ENCODE measurements at regions not wholly inside any gene's neighbourhood (a gene's known extent, or its start where the extent isn't known, plus 50 kb on each side); places are given as distances from the start of the nearest gene placed in this dataset.

DNA sequence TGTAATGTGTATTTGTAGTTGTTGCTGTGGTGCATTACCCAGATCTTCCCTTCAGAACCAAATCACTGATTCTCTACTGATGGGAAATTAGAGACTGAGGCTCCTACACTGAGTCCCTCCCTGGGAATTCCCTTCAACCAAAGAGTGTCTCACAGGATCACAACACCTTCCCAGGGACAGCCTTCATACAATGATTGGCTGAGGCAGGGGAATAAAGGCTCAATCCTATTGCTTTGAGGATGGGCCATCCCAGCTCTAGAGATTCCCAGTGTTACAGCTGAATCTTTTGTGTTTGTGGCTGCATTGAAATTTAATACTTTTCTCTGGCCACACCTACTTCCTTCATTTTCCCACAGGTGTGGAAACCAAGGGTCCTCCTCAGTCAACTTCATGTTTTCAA is 96.4 kb upstream of the ELL2 start:
- no peak for DNase-seq

DNA sequence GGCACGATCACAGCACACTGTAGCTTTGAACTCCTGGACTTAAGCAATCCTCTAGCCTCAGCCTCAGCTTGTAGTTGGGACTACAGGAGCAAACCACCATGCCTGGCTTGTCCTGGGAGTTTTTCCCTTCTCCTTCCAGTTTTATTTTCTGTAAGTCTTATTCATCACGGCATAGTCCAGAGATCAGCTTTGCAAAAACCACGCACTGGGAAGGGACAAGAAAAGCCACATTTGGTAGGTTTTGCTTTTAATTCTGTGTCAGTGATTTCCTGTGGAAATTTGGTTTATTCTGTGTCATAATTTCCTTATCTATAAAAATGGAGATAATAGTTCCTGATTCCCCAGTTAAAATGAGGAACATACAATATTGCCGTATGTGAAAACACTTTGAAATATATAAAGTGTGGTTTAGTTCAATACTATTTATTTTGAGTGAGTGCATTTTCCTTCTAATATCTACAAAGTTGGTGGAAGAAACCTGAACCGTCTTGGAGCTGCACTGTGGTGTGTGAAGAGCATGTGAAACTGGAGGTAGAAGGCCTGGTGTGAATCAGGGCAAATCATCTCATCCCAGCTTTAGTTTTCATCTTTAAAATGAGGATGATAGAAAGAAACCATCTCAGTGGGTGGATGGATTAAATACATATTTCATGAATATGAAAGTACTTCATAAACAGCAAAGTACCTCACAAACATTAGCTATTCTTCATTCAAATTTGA is 92.8 kb upstream of the ELL2 start:
- DNase-seq: no peak

DNA sequence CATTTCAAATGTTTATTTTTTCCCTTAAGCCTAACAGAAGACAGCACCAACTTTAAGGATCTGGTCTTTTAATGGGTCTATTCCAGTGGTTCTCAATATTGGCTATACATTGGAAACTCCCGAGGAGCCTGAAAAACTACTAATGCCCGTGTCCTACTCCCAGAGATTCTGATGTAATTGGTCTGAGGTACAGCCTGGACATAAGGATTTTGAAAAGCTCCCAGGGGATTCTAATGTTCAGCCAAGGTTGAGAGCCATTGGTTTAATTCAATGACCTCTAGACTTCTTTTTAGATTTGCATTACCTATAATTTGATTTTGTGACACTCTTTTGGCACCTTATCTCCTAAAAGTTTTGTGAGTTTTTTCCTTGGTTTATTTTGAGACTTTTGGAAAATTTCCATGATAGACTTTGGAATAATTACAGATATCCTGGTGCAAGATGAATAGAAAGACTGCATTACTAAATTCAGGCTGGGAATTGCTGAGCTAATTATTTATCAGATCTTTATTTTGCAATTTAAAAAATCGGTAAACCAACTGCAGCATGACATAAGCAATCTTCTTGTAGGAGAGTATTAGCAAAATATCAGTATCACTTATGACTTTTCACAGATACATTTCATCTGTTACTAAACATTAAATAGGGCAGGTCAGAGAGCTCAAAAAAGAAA is 91.5 kb upstream of the ELL2 start:
- DNase-seq: no peak

DNA sequence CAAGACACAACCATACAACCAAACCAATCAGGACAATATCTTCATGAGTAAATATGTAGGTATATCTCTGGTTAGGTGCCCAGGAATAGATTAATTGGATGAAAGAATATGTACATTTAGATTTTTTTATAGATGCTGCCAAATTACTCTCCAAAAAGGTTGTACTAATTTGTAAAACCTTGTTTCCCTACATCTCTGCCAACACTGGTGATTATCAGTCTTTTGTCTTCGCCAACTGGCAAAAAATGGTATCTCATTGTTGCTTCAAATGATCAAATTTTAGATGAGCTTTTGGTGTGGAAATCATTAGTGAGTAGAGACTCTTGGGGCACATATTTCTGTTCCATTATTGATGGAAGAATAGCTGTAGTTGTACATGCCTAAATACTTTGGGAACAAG is 90.7 kb upstream of the ELL2 start:
- DNase-seq: no peak

GRCh38 chr5:96051401-96051830 is 89.8 kb upstream of the ELL2 start:
- no peak for DNase-seq

DNA sequence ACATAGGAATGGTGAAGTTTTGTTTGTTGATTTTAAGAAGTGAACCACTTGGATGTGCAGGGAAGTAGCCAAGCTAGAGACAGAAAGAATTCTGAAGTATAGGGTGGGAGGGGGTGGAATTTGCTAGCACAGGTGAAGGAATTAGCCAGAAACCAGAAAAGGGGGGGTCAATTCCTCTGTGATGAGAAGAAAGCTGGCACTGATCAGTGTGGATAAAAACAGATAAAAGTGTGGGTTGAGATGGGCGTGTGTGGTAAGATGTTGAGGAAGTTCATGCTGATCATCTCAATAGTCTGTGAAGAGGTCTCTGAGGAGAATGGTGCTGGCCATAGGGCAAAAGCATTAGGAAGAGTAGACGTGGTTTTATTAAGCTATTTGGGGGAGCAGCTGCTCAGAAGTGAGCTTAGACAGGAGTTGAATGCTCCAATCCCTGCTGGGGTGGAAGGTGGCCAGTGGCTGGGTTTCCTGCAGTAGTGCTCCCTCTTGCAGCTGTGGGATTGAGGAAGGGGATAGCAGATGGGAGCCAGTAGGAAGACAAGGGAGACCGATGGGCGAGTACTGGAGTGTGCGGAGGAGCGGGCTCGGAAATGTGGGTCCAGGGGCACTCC is 88.7 kb upstream of the ELL2 start:
- no peak for DNase-seq

- no peak for DNase-seq
Observed at GRCh38 chr5:96049398-96050272, 88.0 kb upstream of the ELL2 start.

DNA sequence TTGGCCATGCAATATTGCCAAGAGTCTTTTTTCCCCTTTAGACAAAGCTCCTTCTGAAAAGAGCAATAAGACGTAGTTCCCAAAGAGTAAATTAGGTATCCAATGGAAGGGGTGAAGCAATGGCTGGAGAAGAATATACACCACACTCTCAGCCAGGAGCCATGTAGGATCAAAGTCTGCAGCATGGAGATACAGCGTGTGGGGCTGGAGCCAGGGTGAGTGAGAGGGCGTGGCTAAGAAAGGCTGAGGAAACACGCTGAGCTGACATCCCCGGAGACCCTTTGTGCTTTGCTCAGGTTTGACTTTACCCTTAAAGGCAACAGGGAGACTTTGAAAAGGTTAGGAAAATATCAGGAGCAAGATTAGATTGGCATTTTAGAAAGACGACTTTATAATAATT is 87.1 kb upstream of the ELL2 start:
- DNase-seq: no peak

DNA sequence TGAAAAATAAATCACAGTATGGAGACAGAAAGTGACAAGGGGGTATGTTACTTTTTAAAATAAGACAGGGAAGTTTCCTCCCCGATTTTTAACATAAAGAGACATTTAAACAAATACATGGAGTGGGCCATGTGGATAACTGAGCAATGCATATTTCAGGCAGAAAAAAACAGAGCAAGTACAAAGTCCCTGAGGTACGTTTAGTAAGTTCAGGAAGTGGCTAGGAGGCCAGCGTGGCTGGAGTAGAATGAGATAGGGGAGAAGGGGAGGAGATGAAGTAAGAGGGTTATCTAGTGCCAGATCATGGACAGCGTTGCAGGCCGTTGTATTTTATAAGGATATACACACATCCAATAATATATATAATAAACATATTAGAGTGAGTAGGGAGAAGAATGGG is 84.2 kb upstream of the ELL2 start:
- DNase-seq: no peak

DNA sequence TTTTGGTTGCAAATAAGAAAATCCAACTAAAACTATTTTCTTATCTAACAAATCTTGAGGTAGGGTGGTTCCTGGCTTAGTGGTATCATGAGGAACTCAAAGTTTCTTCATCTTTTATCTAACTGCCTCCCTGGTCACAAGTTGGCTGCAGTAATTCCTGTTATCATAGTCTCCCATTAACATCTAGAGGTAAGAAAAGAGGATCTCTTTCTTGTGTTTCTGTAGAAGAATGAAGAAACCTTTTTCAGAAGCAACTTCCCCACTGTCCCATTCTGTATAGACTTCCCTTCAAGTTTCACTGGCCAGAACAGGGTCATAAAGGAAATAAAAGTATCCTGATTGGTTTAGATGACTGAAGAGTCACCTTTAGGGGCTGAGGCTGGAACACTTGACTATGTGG is 81.8 kb upstream of the ELL2 start:
- no peak for DNase-seq

GRCh38 chr5:96037128-96037527 is 75.5 kb upstream of the ELL2 start:
- DNase-seq: no peak

DNA sequence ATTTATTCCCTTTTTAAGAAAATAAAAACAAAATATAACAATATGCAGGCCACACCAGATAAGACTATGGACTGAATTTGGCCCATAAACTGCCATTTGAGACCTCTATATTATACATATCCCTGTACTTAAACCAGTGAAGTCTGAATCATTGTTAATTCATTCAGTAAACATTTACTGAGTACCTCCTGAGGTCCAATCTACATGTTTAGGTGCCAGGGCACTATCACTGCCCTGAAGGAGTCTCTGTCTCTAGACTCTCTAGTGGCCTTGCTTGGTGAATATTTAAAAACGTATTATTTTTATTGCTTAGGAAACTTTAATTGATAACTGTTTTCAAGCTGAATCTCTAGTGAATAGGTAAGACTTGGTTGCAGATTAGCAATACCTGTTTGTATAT is 74.7 kb upstream of the ELL2 start:
- no peak for DNase-seq

DNA sequence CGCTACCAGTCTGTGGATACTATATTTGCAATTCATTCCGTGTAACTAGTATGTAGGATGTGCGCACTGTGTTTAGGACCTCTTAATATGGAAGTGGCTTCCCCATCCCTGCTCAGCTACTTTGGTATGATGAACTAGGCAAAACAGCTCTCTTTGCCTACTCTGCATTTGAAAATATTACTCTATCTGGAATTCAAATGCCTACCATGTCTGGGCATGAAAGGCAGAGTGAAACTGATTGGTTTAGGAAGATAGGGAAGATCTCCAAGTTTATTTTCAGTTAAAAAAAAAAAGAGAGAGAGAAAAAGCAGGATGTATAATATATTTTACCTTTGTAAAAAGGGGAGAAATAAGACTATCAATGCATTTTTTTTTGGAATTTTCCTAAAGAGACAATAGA is 74.1 kb upstream of the ELL2 start:
- DNase-seq: no peak

GRCh38 chr5:96033116-96033515 is 71.5 kb upstream of the ELL2 start:
- no peak for DNase-seq

- DNase-seq: no peak
Observed at GRCh38 chr5:96031811-96032261, 70.2 kb upstream of the ELL2 start.

DNA sequence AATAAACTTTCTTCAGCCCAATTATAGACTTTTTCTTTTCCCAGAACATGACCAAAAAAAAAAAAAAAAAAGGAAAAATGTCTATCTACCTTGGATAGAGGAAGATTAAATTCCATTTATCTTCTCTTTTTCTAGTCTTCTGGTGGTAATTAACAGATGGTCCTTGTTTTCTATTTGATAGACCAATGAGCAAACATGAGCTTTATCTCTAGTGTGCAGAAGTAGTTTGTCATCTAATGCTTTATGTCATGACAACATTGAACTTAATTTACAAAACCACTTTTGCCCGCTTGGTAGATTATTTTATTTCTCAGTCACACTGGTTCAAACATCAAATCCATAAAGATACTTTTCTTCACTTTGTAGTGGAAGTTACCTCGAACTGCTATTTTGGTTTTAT is 69.5 kb upstream of the ELL2 start:
- DNase-seq: no peak

GRCh38 chr5:96026406-96027041 is 64.9 kb upstream of the ELL2 start:
- no peak for DNase-seq

GRCh38 chr5:96024683-96025475 is 63.2 kb upstream of the ELL2 start:
- DNase-seq: no peak

DNA sequence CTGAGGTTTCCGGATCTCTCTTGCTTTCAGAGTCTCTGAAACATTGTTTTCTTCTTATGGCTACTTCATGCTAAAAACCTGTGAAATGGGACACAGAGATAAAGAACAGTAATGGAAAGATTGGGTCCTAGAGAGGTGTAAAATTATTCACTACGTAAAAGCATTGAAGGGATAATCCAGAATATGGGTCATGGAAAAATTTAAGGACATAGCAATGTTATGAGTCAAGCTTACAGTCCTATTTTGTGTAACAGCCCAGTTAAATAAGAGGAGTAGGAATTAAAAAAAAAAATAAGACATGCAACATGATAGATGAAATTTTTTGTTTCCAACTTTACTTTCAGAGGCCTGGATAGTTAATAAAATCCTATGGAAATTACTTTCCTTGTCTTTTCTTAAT is 61.9 kb upstream of the ELL2 start:
- no peak for DNase-seq

DNA sequence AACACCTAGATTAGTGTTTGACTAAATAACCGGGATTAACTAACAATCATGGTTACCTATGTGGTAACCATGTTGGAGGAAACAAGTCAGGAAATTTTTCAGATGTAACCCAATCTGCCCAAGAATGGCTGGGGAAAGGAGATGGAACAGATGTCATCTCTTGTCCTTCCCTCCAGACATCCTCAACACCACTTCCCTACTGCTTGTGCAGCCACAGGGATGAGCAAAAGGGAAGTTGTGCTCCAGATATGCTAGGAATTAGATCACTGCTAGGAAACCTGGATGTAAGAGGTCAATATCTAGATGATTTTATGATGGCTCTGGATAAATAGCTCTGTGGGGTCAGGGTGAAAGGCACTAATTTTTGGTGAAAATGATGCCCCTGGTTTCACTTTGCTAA is 61.3 kb upstream of the ELL2 start:
- DNase-seq: no peak

DNA sequence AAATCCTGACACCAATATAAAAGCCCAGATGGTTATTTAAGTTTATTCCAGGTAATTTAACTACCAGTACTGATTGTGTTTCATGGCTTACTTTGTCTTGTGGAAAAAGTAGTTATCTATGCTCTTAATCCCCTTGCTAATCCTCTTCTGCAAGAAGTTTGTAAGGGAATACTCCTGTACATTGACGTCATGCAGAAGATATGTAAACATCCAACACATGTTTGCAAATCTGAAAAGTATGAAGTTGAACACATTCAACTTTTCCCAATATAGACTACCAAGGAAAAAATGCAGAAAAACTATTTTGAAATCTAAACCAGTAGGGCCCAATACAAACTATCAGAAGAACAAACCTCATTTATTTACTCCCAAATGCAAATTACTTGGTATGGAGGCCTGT is 56.3 kb upstream of the ELL2 start:
- DNase-seq: no peak

- DNase-seq: no peak
Observed at GRCh38 chr5:96016216-96016615, 54.6 kb upstream of the ELL2 start.
